ENCODE measurements at regions not wholly inside any gene's neighbourhood (a gene's known extent, or its start where the extent isn't known, plus 50 kb on each side); places are given as distances from the start of the nearest gene placed in this dataset.

DNA sequence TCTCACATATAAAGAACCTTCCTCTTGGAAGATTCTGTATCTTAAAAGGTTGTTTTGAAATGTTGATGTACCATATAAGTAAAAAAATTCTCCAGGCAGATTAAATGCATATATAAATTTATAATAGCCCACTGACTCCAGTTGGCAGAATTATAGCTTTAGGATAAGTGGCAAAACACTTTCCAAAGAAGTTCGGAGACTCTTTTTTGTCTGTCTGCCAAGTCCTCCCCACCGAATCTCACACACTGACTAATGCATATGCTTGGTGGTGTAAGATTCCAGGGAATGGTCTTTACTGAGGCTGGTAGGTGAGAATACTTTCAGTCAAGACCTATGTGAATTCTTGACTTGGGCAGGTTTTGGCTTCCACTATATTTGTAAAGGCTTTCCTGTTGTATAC, 724.3 kb upstream of the CXADR start:
- no peak overlapping the region for H3K4me3 ChIP-seq
- no peak for TF ChIP-seq CTCF (IDR thresholded peaks at IDR 0.05)
- no peak for TF ChIP-seq POLR2A (IDR thresholded peaks at IDR 0.05)
- intact Hi-C loops (cut with DNase I), result no loop called here
- H3K9me3 ChIP-seq, result peaks cover 0 to 18% (median 0%) of the 10 kb centered on the region in 12 donors
- WGBS, 4 donors, result 29 to 42% (median 36%) methylated on average over 2 of the region's 2 CpGs
- H3K36me3 ChIP-seq, result no peaks in the 10 kb centered on the region
- ATAC-seq (no peak), DNase-seq (no peak)
- H3K4me1 ChIP-seq, result no peaks in the 10 kb centered on the region
- H3K27ac ChIP-seq, result no peak overlapping the region
- no peaks in the 10 kb centered on the region for H3K27me3 ChIP-seq

DNA sequence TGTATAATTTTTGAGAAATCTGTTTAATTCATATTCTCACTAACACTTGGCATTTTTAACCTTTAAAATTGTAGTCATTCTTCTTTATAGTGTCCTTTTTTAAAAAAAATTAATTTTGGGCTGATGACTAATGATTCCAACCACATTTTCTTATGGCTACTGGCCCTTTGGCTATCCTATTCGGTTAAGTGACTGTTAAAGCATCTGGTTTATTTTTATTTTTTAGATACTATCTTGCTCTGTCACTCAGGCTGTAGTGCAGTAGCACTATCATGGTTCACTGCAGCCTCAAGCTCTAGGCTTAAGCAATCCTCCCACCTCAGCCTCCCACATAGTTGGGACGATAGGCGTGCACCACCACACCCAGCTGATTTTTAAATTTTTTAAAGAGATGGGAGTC, 723.2 kb upstream of the CXADR start:
- no peak overlapping the region for H3K27ac ChIP-seq
- TF ChIP-seq POLR2A (IDR thresholded peaks at IDR 0.05) (no peak), CTCF (IDR thresholded peaks at IDR 0.05) (no peak)
- no peaks in the 10 kb centered on the region for H3K36me3 ChIP-seq
- no peaks in the 10 kb centered on the region for H3K27me3 ChIP-seq
- intact Hi-C loops (cut with DNase I), result no loop called here
- H3K4me1 ChIP-seq, result no peaks in the 10 kb centered on the region
- ATAC-seq (no peak), DNase-seq (no peak)
- H3K4me3 ChIP-seq, result no peak overlapping the region
- H3K9me3 ChIP-seq, result peaks cover 0 to 9% (median 0%) of the 10 kb centered on the region in 12 donors
- 79 to 88% (median 83%) methylated on average over 3 of the region's 3 CpGs for WGBS, 4 donors

- peaks cover 0 to 2% (median 0%) of the 10 kb centered on the region in 12 donors for H3K9me3 ChIP-seq
- ATAC-seq (no peak), DNase-seq (no peak)
- no peaks in the 10 kb centered on the region for H3K27me3 ChIP-seq
- no peak overlapping the region for H3K4me3 ChIP-seq
- H3K4me1 ChIP-seq, result no peaks in the 10 kb centered on the region
- no peak overlapping the region for H3K27ac ChIP-seq
- intact Hi-C loops (cut with DNase I), result no loop called here
- TF ChIP-seq POLR2A (IDR thresholded peaks at IDR 0.05) (no peak), CTCF (IDR thresholded peaks at IDR 0.05) (no peak)
- no peaks in the 10 kb centered on the region for H3K36me3 ChIP-seq
- WGBS, 4 donors, result 79 to 84% (median 81%) methylated on average over 5 of the region's 5 CpGs
Observed at GRCh38 chr21:16792101-16792500, 720.7 kb upstream of the CXADR start.

GRCh38 chr21:16794950-16795349, 717.9 kb upstream of the CXADR start:
- DNase-seq, result peak in 1 of 5 donors; percentile 28
- TF ChIP-seq POLR2A (IDR thresholded peaks at IDR 0.05) (no peak), CTCF (IDR thresholded peaks at IDR 0.05) (no peak)
- Histone ChIP-seq H3K9me3 (peaks cover 0 to 2% (median 0%) of the 10 kb centered on the region in 12 donors), H3K27me3 (no peaks in the 10 kb centered on the region), H3K4me3 (no peak overlapping the region), H3K36me3 (no peaks in the 10 kb centered on the region), H3K27ac (no peak overlapping the region), H3K4me1 (no peaks in the 10 kb centered on the region)
- WGBS, 4 donors, result 77 to 88% (median 82%) methylated on average over 3 of the region's 3 CpGs
- intact Hi-C loops (cut with DNase I), result no loop called here
- peak in 2 of 4 donors; percentile 59 to 73 for ATAC-seq

All from heart left ventricle (tissue), 16 donors.